WTC11 (cell line): ENCODE measurements at regions not wholly inside any gene's neighbourhood (a gene's known extent, or its start where the extent isn't known, plus 50 kb on each side); places are given as distances from the start of the nearest gene placed in this dataset.

ENCODE experiments used
- CREM ChIP-seq: sonication (generic); formaldehyde crosslinking; IDR thresholded peaks from 2 replicates; pipeline ENCODE4 v1.8.1; 2022; ENCODE audit warnings: mild to moderate bottlenecking, missing genetic modification reagents, moderate library complexity
- NR3C1 ChIP-seq: sonication (generic); formaldehyde crosslinking; conservative IDR thresholded peaks from 2 replicates; pipeline ENCODE4 v1.8.1; 2023; ENCODE audit warnings: low read depth, mild to moderate bottlenecking, missing genetic modification reagents
- SMAD3 ChIP-seq: sonication (generic); formaldehyde crosslinking; IDR thresholded peaks from 2 replicates; pipeline ENCODE4 v1.8.0; 2022; ENCODE audit warnings: missing genetic modification reagents, mild to moderate bottlenecking, borderline replicate concordance
- TEAD1 ChIP-seq: sonication (generic); formaldehyde crosslinking; IDR thresholded peaks from 2 replicates; pipeline ENCODE4 v1.8.0; 2022; ENCODE audit warnings: mild to moderate bottlenecking, missing genetic modification reagents
- TF ChIP-seq, protein P1 (sequence below): sonication (generic); formaldehyde crosslinking; IDR thresholded peaks from 2 replicates; pipeline ENCODE4 v1.8.1; 2022; ENCODE audit warnings: low read depth, missing genetic modification reagents, borderline replicate concordance
- TF ChIP-seq, protein P2 (sequence below): fragments of 200-600 bp; IDR thresholded peaks from 2 replicates; pipeline ENCODE4 v1.8.0; 2022; ENCODE audit warnings: antibody characterized with exemption
- TF ChIP-seq, protein P3 (sequence below): sonication (generic); formaldehyde crosslinking; IDR thresholded peaks from 2 replicates; pipeline ENCODE4 v1.8.0; 2022; ENCODE audit warnings: mild to moderate bottlenecking, missing genetic modification reagents
- TF ChIP-seq, protein P4 (sequence below): sonication (generic); formaldehyde crosslinking; IDR thresholded peaks from 2 replicates; pipeline ENCODE4 v1.8.0; 2022; ENCODE audit warnings: mild to moderate bottlenecking, missing genetic modification reagents

DNA sequence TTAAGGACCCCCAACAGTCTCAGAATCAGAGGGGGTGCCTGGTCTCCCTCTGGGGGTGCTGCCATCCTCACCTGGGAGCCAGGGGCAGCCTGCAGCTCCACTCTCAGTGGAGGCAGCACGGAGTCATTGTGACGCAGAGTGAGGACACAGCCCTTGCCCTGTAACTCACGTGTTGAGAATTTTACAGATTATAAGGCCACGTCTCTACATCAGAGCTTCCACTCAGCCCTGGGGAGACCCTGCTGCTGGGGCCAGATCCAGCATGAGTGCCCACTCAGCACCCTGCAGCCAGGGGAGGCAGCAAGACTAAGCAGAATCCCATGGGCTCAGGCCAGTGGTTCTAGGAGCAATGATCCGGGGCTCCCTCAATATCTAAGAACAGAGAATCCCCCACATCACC is 137.4 kb upstream of the AFDN start:
- TF ChIP-seq, protein P1, sequence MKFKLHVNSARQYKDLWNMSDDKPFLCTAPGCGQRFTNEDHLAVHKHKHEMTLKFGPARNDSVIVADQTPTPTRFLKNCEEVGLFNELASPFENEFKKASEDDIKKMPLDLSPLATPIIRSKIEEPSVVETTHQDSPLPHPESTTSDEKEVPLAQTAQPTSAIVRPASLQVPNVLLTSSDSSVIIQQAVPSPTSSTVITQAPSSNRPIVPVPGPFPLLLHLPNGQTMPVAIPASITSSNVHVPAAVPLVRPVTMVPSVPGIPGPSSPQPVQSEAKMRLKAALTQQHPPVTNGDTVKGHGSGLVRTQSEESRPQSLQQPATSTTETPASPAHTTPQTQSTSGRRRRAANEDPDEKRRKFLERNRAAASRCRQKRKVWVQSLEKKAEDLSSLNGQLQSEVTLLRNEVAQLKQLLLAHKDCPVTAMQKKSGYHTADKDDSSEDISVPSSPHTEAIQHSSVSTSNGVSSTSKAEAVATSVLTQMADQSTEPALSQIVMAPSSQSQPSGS (CRISPR knock-in tag) = no peak
- TF ChIP-seq CREM (no peak), SMAD3 (CRISPR knock-in tag) (no peak), NR3C1 (no peak), TEAD1 (CRISPR knock-in tag) (no peak)
- TF ChIP-seq, protein P2, sequence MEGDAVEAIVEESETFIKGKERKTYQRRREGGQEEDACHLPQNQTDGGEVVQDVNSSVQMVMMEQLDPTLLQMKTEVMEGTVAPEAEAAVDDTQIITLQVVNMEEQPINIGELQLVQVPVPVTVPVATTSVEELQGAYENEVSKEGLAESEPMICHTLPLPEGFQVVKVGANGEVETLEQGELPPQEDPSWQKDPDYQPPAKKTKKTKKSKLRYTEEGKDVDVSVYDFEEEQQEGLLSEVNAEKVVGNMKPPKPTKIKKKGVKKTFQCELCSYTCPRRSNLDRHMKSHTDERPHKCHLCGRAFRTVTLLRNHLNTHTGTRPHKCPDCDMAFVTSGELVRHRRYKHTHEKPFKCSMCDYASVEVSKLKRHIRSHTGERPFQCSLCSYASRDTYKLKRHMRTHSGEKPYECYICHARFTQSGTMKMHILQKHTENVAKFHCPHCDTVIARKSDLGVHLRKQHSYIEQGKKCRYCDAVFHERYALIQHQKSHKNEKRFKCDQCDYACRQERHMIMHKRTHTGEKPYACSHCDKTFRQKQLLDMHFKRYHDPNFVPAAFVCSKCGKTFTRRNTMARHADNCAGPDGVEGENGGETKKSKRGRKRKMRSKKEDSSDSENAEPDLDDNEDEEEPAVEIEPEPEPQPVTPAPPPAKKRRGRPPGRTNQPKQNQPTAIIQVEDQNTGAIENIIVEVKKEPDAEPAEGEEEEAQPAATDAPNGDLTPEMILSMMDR = no peak
- TF ChIP-seq, protein P3, sequence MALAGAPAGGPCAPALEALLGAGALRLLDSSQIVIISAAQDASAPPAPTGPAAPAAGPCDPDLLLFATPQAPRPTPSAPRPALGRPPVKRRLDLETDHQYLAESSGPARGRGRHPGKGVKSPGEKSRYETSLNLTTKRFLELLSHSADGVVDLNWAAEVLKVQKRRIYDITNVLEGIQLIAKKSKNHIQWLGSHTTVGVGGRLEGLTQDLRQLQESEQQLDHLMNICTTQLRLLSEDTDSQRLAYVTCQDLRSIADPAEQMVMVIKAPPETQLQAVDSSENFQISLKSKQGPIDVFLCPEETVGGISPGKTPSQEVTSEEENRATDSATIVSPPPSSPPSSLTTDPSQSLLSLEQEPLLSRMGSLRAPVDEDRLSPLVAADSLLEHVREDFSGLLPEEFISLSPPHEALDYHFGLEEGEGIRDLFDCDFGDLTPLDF (CRISPR knock-in tag) = no peak
- TF ChIP-seq, protein P4, sequence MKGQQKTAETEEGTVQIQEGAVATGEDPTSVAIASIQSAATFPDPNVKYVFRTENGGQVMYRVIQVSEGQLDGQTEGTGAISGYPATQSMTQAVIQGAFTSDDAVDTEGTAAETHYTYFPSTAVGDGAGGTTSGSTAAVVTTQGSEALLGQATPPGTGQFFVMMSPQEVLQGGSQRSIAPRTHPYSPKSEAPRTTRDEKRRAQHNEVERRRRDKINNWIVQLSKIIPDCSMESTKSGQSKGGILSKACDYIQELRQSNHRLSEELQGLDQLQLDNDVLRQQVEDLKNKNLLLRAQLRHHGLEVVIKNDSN (CRISPR knock-in tag) = no peak
